A673 (cell line): ENCODE measurements at regions not wholly inside any gene's neighbourhood (a gene's known extent, or its start where the extent isn't known, plus 50 kb on each side); places are given as distances from the start of the nearest gene placed in this dataset.

Experiments
- BruUV-seq: library from RNA; stranded (reverse); fragments of 400-500 nt; replicated peaks from 2 replicates; lab custom pipeline; 2021; lab: Mats Ljungman, UMichigan
- CTCF ChIA-PET: fragments of 300-600 bp; sonication (Branson Sonifier 250); formaldehyde crosslinking; loops from one replicate; lab custom pipeline; 2022; ENCODE audit warnings: antibody characterized with exemption; lab: Charles Lee
- POLR2A ChIA-PET: fragments of 300-600 bp; sonication (Branson Sonifier 250); formaldehyde crosslinking; loops from one replicate; lab custom pipeline; 2022; ENCODE audit warnings: antibody characterized with exemption; ENCODE audit not compliant: low non-redundant PET; lab: Charles Lee
- DNase-seq: peaks from one replicate; pipeline ENCODE4 v3.0.0-alpha.2; 2015; ENCODE audit warnings: low spot score
- H3K27ac ChIP-seq: fragments of 200-600 bp; sonication (generic); 2 replicates; pipeline ENCODE4 v1.5.1; 2016; ENCODE audit warnings: mixed run types, low read depth, mild to moderate bottlenecking, mixed read lengths, antibody characterized with exemption, low read length; ENCODE audit not compliant: poor library complexity, severe bottlenecking
- H3K27me3 ChIP-seq: fragments of 200-600 bp; sonication (generic); replicated peaks from 2 replicates; pipeline ENCODE4 v1.6.1; 2017; ENCODE audit warnings: mixed run types, low read depth, mild to moderate bottlenecking, mixed read lengths, antibody characterized with exemption, low read length; ENCODE audit not compliant: insufficient read depth, poor library complexity
- H3K36me3 ChIP-seq: fragments of 200-600 bp; sonication (generic); 2 replicates; pipeline ENCODE4 v1.6.1; 2016; ENCODE audit warnings: mixed run types, mild to moderate bottlenecking, mixed read lengths, antibody characterized with exemption, low read length; ENCODE audit not compliant: insufficient read depth, poor library complexity, severe bottlenecking
- H3K4me1 ChIP-seq: fragments of 200-600 bp; sonication (generic); 2 replicates; pipeline ENCODE4 v1.6.1; 2017; ENCODE audit warnings: mixed run types, mild to moderate bottlenecking, mixed read lengths, antibody characterized with exemption, low read length; ENCODE audit not compliant: insufficient read depth, poor library complexity, severe bottlenecking
- H3K4me3 ChIP-seq: fragments of 200-600 bp; sonication (generic); 2 replicates; pipeline ENCODE4 v1.5.1; 2016; ENCODE audit warnings: low read depth, mixed run types, mild to moderate bottlenecking, mixed read lengths, low read length; ENCODE audit not compliant: poor library complexity, severe bottlenecking
- H3K9me3 ChIP-seq: fragments of 200-600 bp; sonication (generic); 2 replicates; pipeline ENCODE4 v1.6.1; 2016; ENCODE audit warnings: mixed run types, low read depth, mild to moderate bottlenecking, mixed read lengths, antibody characterized with exemption, low read length; ENCODE audit not compliant: poor library complexity, severe bottlenecking
- EZH2 ChIP-seq: fragments of 200-600 bp; sonication (generic); IDR thresholded peaks from 2 replicates; pipeline ENCODE4 v1.6.1; 2017; ENCODE audit warnings: borderline replicate concordance, low read depth, mild to moderate bottlenecking, mixed read lengths, antibody characterized with exemption, low read length; ENCODE audit not compliant: poor library complexity, severe bottlenecking
- intact Hi-C: fragments of 100-400 bp; cut with micrococcal nuclease; formaldehyde crosslinking; loops from one replicate; pipeline ENCODE4 v1.10.0; 2022; ENCODE audit not compliant: unreplicated experiment
- TF ChIP-seq, protein P1 (sequence below): fragments of 300-800, 200-600 bp; sonication (generic); conservative IDR thresholded peaks from 2 replicates; pipeline ENCODE4 v1.5.1; 2017; ENCODE audit warnings: low read depth, mild to moderate bottlenecking, antibody characterized with exemption, low read length, moderate library complexity, mixed read lengths

DNA sequence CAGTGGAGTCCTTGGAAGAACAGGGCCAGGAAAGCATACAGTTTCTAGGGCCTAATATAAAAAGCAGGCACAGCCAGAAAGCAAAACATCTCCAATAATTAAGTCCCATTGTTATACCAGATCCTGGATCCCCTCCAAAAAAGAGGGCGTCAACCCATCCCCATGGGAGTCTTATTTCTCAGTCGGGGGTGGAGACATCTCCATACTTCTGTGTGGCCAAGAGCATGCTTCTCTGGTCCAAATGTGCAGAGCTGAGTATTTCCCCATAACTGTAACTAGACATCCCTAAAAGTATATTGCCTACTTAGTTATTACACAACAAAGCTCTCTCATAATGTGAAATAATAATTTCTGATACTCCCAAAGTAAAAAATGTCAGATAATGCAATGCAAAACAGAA lies 104.2 kb upstream of the SOX13 start:
- BruUV-seq = no TSS peak
- CTCF ChIA-PET = interaction anchor here (0.5 kb wide), 1 partner anchor 44 kb away, joined by 4 read pairs; no protein-coding TSS in a partner anchor

DNA sequence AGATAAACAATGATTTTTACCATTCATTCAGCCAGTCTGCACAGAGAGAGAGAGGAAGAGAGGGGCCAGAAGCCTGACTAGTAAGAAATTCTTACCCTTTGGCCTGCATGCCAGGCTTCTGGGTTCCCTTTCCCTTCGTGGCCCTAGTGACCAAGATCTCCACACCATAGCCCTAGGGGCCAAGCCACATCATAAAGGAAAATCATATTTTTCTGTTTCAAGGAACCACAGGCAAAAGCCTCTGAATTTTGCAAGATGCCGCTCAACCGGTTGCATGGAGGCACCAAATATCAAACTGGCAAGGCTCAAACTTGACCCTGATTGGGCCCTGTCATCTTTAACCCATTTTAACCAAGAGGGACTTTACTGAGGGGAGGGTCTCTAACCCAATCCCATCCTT lies 103.1 kb upstream of the SOX13 start:
- BruUV-seq = no TSS peak
- H3K4me1 ChIP-seq = no peaks in the 10 kb centered on the region
- intact Hi-C loops = no loop called here
- no peak for TF ChIP-seq EZH2
- TF ChIP-seq, protein P1, sequence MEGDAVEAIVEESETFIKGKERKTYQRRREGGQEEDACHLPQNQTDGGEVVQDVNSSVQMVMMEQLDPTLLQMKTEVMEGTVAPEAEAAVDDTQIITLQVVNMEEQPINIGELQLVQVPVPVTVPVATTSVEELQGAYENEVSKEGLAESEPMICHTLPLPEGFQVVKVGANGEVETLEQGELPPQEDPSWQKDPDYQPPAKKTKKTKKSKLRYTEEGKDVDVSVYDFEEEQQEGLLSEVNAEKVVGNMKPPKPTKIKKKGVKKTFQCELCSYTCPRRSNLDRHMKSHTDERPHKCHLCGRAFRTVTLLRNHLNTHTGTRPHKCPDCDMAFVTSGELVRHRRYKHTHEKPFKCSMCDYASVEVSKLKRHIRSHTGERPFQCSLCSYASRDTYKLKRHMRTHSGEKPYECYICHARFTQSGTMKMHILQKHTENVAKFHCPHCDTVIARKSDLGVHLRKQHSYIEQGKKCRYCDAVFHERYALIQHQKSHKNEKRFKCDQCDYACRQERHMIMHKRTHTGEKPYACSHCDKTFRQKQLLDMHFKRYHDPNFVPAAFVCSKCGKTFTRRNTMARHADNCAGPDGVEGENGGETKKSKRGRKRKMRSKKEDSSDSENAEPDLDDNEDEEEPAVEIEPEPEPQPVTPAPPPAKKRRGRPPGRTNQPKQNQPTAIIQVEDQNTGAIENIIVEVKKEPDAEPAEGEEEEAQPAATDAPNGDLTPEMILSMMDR = no peak
- H3K9me3 ChIP-seq = peaks cover 25% of the 10 kb centered on the region
- CTCF ChIA-PET = no interaction called here
- no peaks in the 10 kb centered on the region for H3K27me3 ChIP-seq
- no peaks in the 10 kb centered on the region for H3K36me3 ChIP-seq
- DNase-seq = no peak
- POLR2A ChIA-PET = no interaction called here
- no peak overlapping the region for H3K27ac ChIP-seq
- no peak overlapping the region for H3K4me3 ChIP-seq

More for the DNA sequence above, 104.2 kb upstream of the SOX13 start:
- Histone ChIP-seq H3K9me3 (peaks cover 30% of the 10 kb centered on the region), H3K27me3 (no peaks in the 10 kb centered on the region), H3K27ac (no peak overlapping the region), H3K4me3 (no peak overlapping the region), H3K36me3 (no peaks in the 10 kb centered on the region), H3K4me1 (no peaks in the 10 kb centered on the region)
- intact Hi-C loops = no loop called here
- POLR2A ChIA-PET = no interaction called here
- peak; percentile 41 for DNase-seq
- TF ChIP-seq, protein P1 = no peak
- TF ChIP-seq EZH2 = no peak

DNA sequence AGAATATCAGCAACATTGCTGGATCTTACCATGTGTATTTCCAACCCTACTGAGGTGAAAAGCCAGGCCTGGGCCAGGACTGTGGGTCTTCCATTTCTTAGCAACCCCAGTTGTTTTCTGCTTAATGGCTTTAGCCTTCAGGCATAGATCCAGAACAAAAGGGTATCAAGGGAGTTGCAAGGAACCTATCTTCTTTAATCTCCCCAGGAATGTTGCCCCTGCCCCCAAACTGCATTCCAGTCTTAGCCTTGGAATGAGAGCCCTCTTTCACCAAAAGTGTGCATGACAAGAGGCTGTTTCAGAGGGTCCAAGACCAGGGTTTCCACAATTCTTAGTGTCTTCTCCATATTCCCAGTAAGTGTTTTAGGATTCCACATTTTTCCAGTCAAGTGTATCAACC lies 87.9 kb upstream of the SOX13 start:
- TF ChIP-seq, protein P1 = no peak
- TF ChIP-seq EZH2 = no peak
- Histone ChIP-seq H3K27ac (no peak overlapping the region), H3K9me3 (no peaks in the 10 kb centered on the region), H3K27me3 (no peaks in the 10 kb centered on the region), H3K4me3 (no peak overlapping the region), H3K36me3 (no peaks in the 10 kb centered on the region), H3K4me1 (no peaks in the 10 kb centered on the region)
- POLR2A ChIA-PET = no interaction called here
- intact Hi-C loops = no loop called here
- peak; percentile 69 for DNase-seq
- CTCF ChIA-PET = no interaction called here
- BruUV-seq = no TSS peak
